Lung (tissue), 11 donors: ENCODE measurements at regions not wholly inside any gene's neighbourhood (a gene's known extent, or its start where the extent isn't known, plus 50 kb on each side); places are given as distances from the start of the nearest gene placed in this dataset.
"Not testable (repeated sequence)": the region's sequence is repeated elsewhere in the genome, so short reads cannot be mapped to it uniquely, and the experiment has no call there.

Experiments used
- ATAC-seq: fragments of 200-7000 bp; cut with Tn5 transposase; one replicate; pipeline ENCODE4 v1.9.1; 2020; ENCODE audit warnings: moderate number of reproducible peaks; ENCODE audit not compliant: insufficient read depth, low FRiP score
- DNase-seq, 3 donors: peaks; one replicate each; pipeline ENCODE4 v3.0.0-alpha.2; 2013 to 2017
- H3K27ac ChIP-seq, 2 donors: one replicate each; pipeline ENCODE4 v1.5.1; 2013; ENCODE audit warnings: mild to moderate bottlenecking in 2 of 2, moderate library complexity in 2 of 2, control low read depth in 1 of 2, inconsistent platforms in 1 of 2, low read depth in 1 of 2, low read length in 1 of 2
- H3K27me3 ChIP-seq, 3 donors: one replicate each; pipeline ENCODE4 v1.5.1; 2013; ENCODE audit warnings: low read length in 2 of 3; ENCODE audit not compliant: control insufficient read depth in 3 of 3, insufficient read depth in 3 of 3
- H3K36me3 ChIP-seq, 4 donors: one replicate each; pipeline ENCODE4 v1.5.1; 2013; ENCODE audit warnings: low read length in 4 of 4, mild to moderate bottlenecking in 1 of 4, moderate library complexity in 1 of 4; ENCODE audit not compliant: control insufficient read depth in 4 of 4, insufficient read depth in 4 of 4
- H3K4me1 ChIP-seq, 5 donors: one replicate each; pipeline ENCODE4 v1.5.1; 2013; ENCODE audit warnings: low read length in 5 of 5, mild to moderate bottlenecking in 2 of 5, moderate library complexity in 1 of 5; ENCODE audit not compliant: control insufficient read depth in 5 of 5, insufficient read depth in 5 of 5
- H3K4me3 ChIP-seq: one replicate; pipeline ENCODE4 v1.5.1; 2013; ENCODE audit warnings: mild to moderate bottlenecking, control low read depth, moderate library complexity
- H3K9ac ChIP-seq, 2 donors: one replicate each; pipeline ENCODE4 v1.5.1; 2013; ENCODE audit warnings: low read length in 2 of 2, control low read depth in 1 of 2; ENCODE audit not compliant: insufficient read depth in 1 of 2
- H3K9me3 ChIP-seq, 4 donors: one replicate each; pipeline ENCODE4 v1.5.1; 2013; ENCODE audit warnings: low read length in 3 of 4, mild to moderate bottlenecking in 1 of 4, moderate library complexity in 1 of 4; ENCODE audit not compliant: control insufficient read depth in 4 of 4, insufficient read depth in 3 of 4
- CTCF ChIP-seq: IDR thresholded peaks from 2 replicates; pipeline ENCODE4 v1.5.1; 2012; ENCODE audit warnings: mild to moderate bottlenecking; ENCODE audit errors: control extremely low read depth, extremely low read depth
- WGBS, 2 donors: extraction: QIAGEN DNeasy Blood & Tissue Kit; methylation state at CpG; one replicate each; pipeline ENCODE4 v1.1.7; 2013; 5-methylcytosine and 5-hydroxymethylcytosine counted together
- donor health status: control.
- donor health status: control.
- donor health status: Bipolar disorder and iron deficiency.
- donor health status: healthy.
- donor health status: DM: yes; HTN: yes; CAD: no.

GRCh38 chr3:166265153-166265552 is 427.9 kb upstream of the BCHE start:
- no peaks in the 10 kb centered on the region for H3K27me3 ChIP-seq
- no peaks in the 10 kb centered on the region for H3K36me3 ChIP-seq
- no peak overlapping the region for H3K27ac ChIP-seq
- no peak overlapping the region for H3K4me3 ChIP-seq
- no peaks in the 10 kb centered on the region for H3K4me1 ChIP-seq
- no peaks in the 10 kb centered on the region for H3K9me3 ChIP-seq
- ATAC-seq (no peak), DNase-seq (no peak)
- TF ChIP-seq CTCF: no peak
- no peak overlapping the region for H3K9ac ChIP-seq
- WGBS, 2 donors: 87 to 90% methylated on average over 4 of the region's 4 CpGs

- Histone ChIP-seq H3K9me3 (no peaks in the 10 kb centered on the region), H3K4me1 (no peaks in the 10 kb centered on the region)
- 63 to 70% methylated on average over 2 of the region's 2 CpGs for WGBS, 2 donors
Observed at GRCh38 chr3:166263460-166263859, 426.2 kb upstream of the BCHE start.

GRCh38 chr3:166258293-166258850 is 421.1 kb upstream of the BCHE start:
- H3K9ac ChIP-seq, H3K36me3 ChIP-seq, H3K27me3 ChIP-seq, H3K4me1 ChIP-seq, ATAC-seq, H3K9me3 ChIP-seq, H3K27ac ChIP-seq, DNase-seq, H3K4me3 ChIP-seq: not testable (repeated sequence)
- 90 to 94% methylated on average over 33 to 41 of the region's 41 CpGs for WGBS, 2 donors

More at GRCh38 chr3:166263460-166263859, 426.2 kb upstream of the BCHE start:
- TF ChIP-seq CTCF: no peak
- no peak for DNase-seq
- H3K36me3 ChIP-seq: no peaks in the 10 kb centered on the region
- H3K27me3 ChIP-seq: no peaks in the 10 kb centered on the region
- no peak for ATAC-seq
- H3K9ac ChIP-seq: no peak overlapping the region
- H3K27ac ChIP-seq: no peak overlapping the region
- no peak overlapping the region for H3K4me3 ChIP-seq

GRCh38 chr3:166257715-166258114 is 420.5 kb upstream of the BCHE start:
- Histone ChIP-seq H3K4me3 (no peak overlapping the region), H3K27ac (no peak overlapping the region), H3K27me3 (no peaks in the 10 kb centered on the region), H3K9me3 (peaks cover 0 to 2% (median 0%) of the 10 kb centered on the region in 4 donors), H3K36me3 (no peaks in the 10 kb centered on the region), H3K4me1 (no peaks in the 10 kb centered on the region), H3K9ac (no peak overlapping the region)
- 89 to 93% methylated on average over 16 of the region's 16 CpGs for WGBS, 2 donors
- no peak for DNase-seq
- no peak for TF ChIP-seq CTCF
- ATAC-seq: no peak
